IgD-negative memory B cell (primary cell): ENCODE measurements at regions not wholly inside any gene's neighbourhood (a gene's known extent, or its start where the extent isn't known, plus 50 kb on each side); places are given as distances from the start of the nearest gene placed in this dataset.

ENCODE experiments used
- H3K27ac Mint-ChIP-seq, 3 donors: one replicate each; pipeline ENCODE4 v1.8.0; 2020 to 2022; ENCODE audit warnings: mild to moderate bottlenecking in 3 of 3, mixed read lengths in 3 of 3, moderate library complexity in 1 of 3
- H3K27me3 Mint-ChIP-seq: one replicate; pipeline ENCODE4 v1.8.0; 2021; ENCODE audit warnings: mixed read lengths
- H3K36me3 Mint-ChIP-seq: one replicate; pipeline ENCODE4 v1.8.0; 2020; ENCODE audit warnings: mild to moderate bottlenecking, mixed read lengths
- H3K4me1 Mint-ChIP-seq, 3 donors: one replicate each; pipeline ENCODE4 v1.8.0; 2020 to 2022; ENCODE audit warnings: mixed read lengths in 3 of 3, mild to moderate bottlenecking in 1 of 3
- H3K4me3 Mint-ChIP-seq, 4 donors: one replicate each; pipeline ENCODE4 v1.8.0; 2020 to 2022; ENCODE audit warnings: mild to moderate bottlenecking in 4 of 4, mixed read lengths in 4 of 4, moderate library complexity in 3 of 4
- H3K9me3 Mint-ChIP-seq, 3 donors: one replicate each; pipeline ENCODE4 v1.8.0; 2020 to 2021; ENCODE audit warnings: mixed read lengths in 3 of 3, mild to moderate bottlenecking in 1 of 3

- Mint-ChIP-seq H3K27me3 (no peaks in the 10 kb centered on the region), H3K27ac (no peak overlapping the region), H3K4me1 (no peaks in the 10 kb centered on the region), H3K9me3 (no peaks in the 10 kb centered on the region), H3K36me3 (no peaks in the 10 kb centered on the region), H3K4me3 (no peak overlapping the region)
These were observed 258.5 kb downstream of the ARL4A start for GRCh38 chr7:12945901-12946300.

GRCh38 chr7:12947465-12947864 lies 260.0 kb downstream of the ARL4A start:
- Mint-ChIP-seq H3K27me3 (no peaks in the 10 kb centered on the region), H3K9me3 (no peaks in the 10 kb centered on the region), H3K27ac (no peak overlapping the region), H3K36me3 (no peaks in the 10 kb centered on the region), H3K4me3 (no peak overlapping the region), H3K4me1 (no peaks in the 10 kb centered on the region)

- H3K9me3 Mint-ChIP-seq, result no peaks in the 10 kb centered on the region
- H3K27ac Mint-ChIP-seq, result no peak overlapping the region
- no peaks in the 10 kb centered on the region for H3K36me3 Mint-ChIP-seq
- no peaks in the 10 kb centered on the region for H3K4me1 Mint-ChIP-seq
- H3K27me3 Mint-ChIP-seq, result no peaks in the 10 kb centered on the region
- no peak overlapping the region for H3K4me3 Mint-ChIP-seq
These were observed 261.9 kb downstream of the ARL4A start for GRCh38 chr7:12949060-12949931.

GRCh38 chr7:12951397-12951801 lies 264.0 kb downstream of the ARL4A start:
- no peaks in the 10 kb centered on the region for H3K9me3 Mint-ChIP-seq
- no peaks in the 10 kb centered on the region for H3K27me3 Mint-ChIP-seq
- no peaks in the 10 kb centered on the region for H3K4me1 Mint-ChIP-seq
- no peak overlapping the region for H3K27ac Mint-ChIP-seq
- H3K36me3 Mint-ChIP-seq, result no peaks in the 10 kb centered on the region
- no peak overlapping the region for H3K4me3 Mint-ChIP-seq

- Mint-ChIP-seq H3K4me1 (no peaks in the 10 kb centered on the region), H3K27ac (no peak overlapping the region), H3K36me3 (peaks cover 2% of the 10 kb centered on the region), H3K4me3 (no peak overlapping the region), H3K9me3 (peaks cover 0 to 3% (median 0%) of the 10 kb centered on the region in 3 donors), H3K27me3 (no peaks in the 10 kb centered on the region)
These were observed 267.1 kb downstream of the ARL4A start for GRCh38 chr7:12954380-12955033.

GRCh38 chr7:12957487-12957886 lies 270.1 kb downstream of the ARL4A start:
- H3K27me3 Mint-ChIP-seq, result no peaks in the 10 kb centered on the region
- peaks cover 2% of the 10 kb centered on the region for H3K36me3 Mint-ChIP-seq
- no peak overlapping the region for H3K4me3 Mint-ChIP-seq
- no peaks in the 10 kb centered on the region for H3K4me1 Mint-ChIP-seq
- H3K27ac Mint-ChIP-seq, result no peak overlapping the region
- peaks cover 0 to 3% (median 0%) of the 10 kb centered on the region in 3 donors for H3K9me3 Mint-ChIP-seq

GRCh38 chr7:12961910-12962480 lies 274.6 kb downstream of the ARL4A start:
- Mint-ChIP-seq H3K4me3 (no peak overlapping the region), H3K27me3 (no peaks in the 10 kb centered on the region), H3K9me3 (peaks cover 0 to under 1% (median 0%) of the 10 kb centered on the region in 3 donors), H3K27ac (no peak overlapping the region), H3K36me3 (peaks cover 3% of the 10 kb centered on the region), H3K4me1 (no peaks in the 10 kb centered on the region)

- H3K27ac Mint-ChIP-seq, result no peak overlapping the region
- H3K27me3 Mint-ChIP-seq, result no peaks in the 10 kb centered on the region
- H3K4me3 Mint-ChIP-seq, result no peak overlapping the region
- no peaks in the 10 kb centered on the region for H3K4me1 Mint-ChIP-seq
- no peaks in the 10 kb centered on the region for H3K9me3 Mint-ChIP-seq
- peaks cover 1% of the 10 kb centered on the region for H3K36me3 Mint-ChIP-seq
These were observed 276.0 kb downstream of the ARL4A start for GRCh38 chr7:12963435-12963834.

- Mint-ChIP-seq H3K4me3 (no peak overlapping the region), H3K36me3 (peaks cover 1% of the 10 kb centered on the region), H3K9me3 (no peaks in the 10 kb centered on the region), H3K4me1 (no peaks in the 10 kb centered on the region), H3K27me3 (no peaks in the 10 kb centered on the region), H3K27ac (no peak overlapping the region)
These were observed 277.4 kb downstream of the ARL4A start for GRCh38 chr7:12964836-12965235.

GRCh38 chr7:12965767-12966166 lies 278.3 kb downstream of the ARL4A start:
- H3K27ac Mint-ChIP-seq, result no peak overlapping the region
- no peak overlapping the region for H3K4me3 Mint-ChIP-seq
- H3K27me3 Mint-ChIP-seq, result no peaks in the 10 kb centered on the region
- peaks cover 1% of the 10 kb centered on the region for H3K36me3 Mint-ChIP-seq
- H3K4me1 Mint-ChIP-seq, result no peaks in the 10 kb centered on the region
- no peaks in the 10 kb centered on the region for H3K9me3 Mint-ChIP-seq

GRCh38 chr7:12967322-12967721 lies 279.9 kb downstream of the ARL4A start:
- no peak overlapping the region for H3K27ac Mint-ChIP-seq
- peaks cover 1% of the 10 kb centered on the region for H3K36me3 Mint-ChIP-seq
- H3K4me1 Mint-ChIP-seq, result no peaks in the 10 kb centered on the region
- no peaks in the 10 kb centered on the region for H3K9me3 Mint-ChIP-seq
- H3K27me3 Mint-ChIP-seq, result no peaks in the 10 kb centered on the region
- no peak overlapping the region for H3K4me3 Mint-ChIP-seq

- Mint-ChIP-seq H3K36me3 (peaks cover 1% of the 10 kb centered on the region), H3K4me3 (no peak overlapping the region), H3K27me3 (no peaks in the 10 kb centered on the region), H3K27ac (no peak overlapping the region), H3K4me1 (no peaks in the 10 kb centered on the region), H3K9me3 (no peaks in the 10 kb centered on the region)
These were observed 281.5 kb downstream of the ARL4A start for GRCh38 chr7:12968836-12969422.

- Mint-ChIP-seq H3K9me3 (peaks cover 0 to 8% (median 0%) of the 10 kb centered on the region in 3 donors), H3K4me3 (no peak overlapping the region), H3K27me3 (no peaks in the 10 kb centered on the region), H3K36me3 (no peaks in the 10 kb centered on the region), H3K27ac (no peak overlapping the region), H3K4me1 (no peaks in the 10 kb centered on the region)
These were observed 283.2 kb downstream of the ARL4A start for GRCh38 chr7:12970626-12971025.

- H3K4me1 Mint-ChIP-seq, result no peaks in the 10 kb centered on the region
- no peak overlapping the region for H3K27ac Mint-ChIP-seq
- no peaks in the 10 kb centered on the region for H3K27me3 Mint-ChIP-seq
- peaks cover 0 to 8% (median 0%) of the 10 kb centered on the region in 3 donors for H3K9me3 Mint-ChIP-seq
- no peak overlapping the region for H3K4me3 Mint-ChIP-seq
- no peaks in the 10 kb centered on the region for H3K36me3 Mint-ChIP-seq
These were observed 287.2 kb downstream of the ARL4A start for GRCh38 chr7:12974451-12975166.

- Mint-ChIP-seq H3K9me3 (peaks cover 0 to 8% (median 0%) of the 10 kb centered on the region in 3 donors), H3K27me3 (no peaks in the 10 kb centered on the region), H3K27ac (no peak overlapping the region), H3K4me1 (no peaks in the 10 kb centered on the region), H3K36me3 (no peaks in the 10 kb centered on the region), H3K4me3 (no peak overlapping the region)
These were observed 288.0 kb downstream of the ARL4A start for GRCh38 chr7:12975412-12975811.
